DND-41 (cell line): ENCODE measurements at regions not wholly inside any gene's neighbourhood (a gene's known extent, or its start where the extent isn't known, plus 50 kb on each side); places are given as distances from the start of the nearest gene placed in this dataset.

Source experiments
- EZH2 ChIP-seq: IDR thresholded peaks from 3 replicates; pipeline ENCODE4 v1.6.1; 2012; ENCODE audit warnings: borderline replicate concordance, low read depth, mild to moderate bottlenecking, moderate library complexity, low read length, inconsistent platforms; ENCODE audit not compliant: severe bottlenecking
- TF ChIP-seq, protein P1 (sequence below): IDR thresholded peaks from 2 replicates; pipeline ENCODE4 v1.5.1; 2012; ENCODE audit warnings: borderline replicate concordance, low read length, moderate library complexity, mild to moderate bottlenecking; ENCODE audit not compliant: poor library complexity, severe bottlenecking; ENCODE audit errors: extremely low read depth

DNA sequence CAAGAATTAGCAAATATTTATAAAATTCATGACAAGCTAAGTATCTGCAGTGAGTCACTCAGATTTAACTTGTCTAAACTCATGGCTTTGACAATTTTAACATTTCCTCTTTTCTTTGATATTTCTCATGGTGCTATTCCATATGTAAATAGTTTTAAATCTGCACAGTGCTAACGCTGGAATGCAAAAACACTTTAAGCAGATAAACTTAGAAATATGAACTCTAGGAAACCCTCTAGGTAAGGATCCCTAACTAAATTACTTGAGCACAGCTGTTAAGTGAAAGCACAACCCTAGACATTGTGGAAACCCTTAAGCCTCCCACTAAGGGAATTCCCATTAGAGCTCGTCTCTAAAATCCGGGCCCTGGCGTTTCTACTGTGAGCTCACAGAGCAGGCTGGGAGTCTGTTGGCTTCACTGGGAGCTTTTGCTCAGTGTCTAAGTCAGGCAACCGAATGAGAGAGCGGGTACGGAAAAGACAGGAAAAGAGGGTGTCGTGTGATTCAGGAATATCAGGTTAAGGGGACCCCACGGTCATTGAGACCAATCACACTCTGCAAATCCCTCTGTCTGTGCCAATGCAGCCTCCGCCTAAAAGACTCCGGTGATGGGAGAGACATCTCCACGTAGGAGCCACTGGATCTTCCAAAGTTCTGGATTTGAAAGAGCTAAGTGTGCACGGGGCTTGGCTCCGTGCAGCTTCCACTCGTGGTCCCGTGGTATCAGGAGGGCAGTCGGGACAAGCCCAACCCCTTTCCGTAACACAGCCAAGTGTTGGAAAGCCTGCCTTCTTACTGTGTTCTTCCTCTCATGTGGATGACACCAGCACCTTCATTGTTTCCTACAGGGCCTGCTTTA, 112.3 kb upstream of the RPS6KA2 start:
- TF ChIP-seq, protein P1, sequence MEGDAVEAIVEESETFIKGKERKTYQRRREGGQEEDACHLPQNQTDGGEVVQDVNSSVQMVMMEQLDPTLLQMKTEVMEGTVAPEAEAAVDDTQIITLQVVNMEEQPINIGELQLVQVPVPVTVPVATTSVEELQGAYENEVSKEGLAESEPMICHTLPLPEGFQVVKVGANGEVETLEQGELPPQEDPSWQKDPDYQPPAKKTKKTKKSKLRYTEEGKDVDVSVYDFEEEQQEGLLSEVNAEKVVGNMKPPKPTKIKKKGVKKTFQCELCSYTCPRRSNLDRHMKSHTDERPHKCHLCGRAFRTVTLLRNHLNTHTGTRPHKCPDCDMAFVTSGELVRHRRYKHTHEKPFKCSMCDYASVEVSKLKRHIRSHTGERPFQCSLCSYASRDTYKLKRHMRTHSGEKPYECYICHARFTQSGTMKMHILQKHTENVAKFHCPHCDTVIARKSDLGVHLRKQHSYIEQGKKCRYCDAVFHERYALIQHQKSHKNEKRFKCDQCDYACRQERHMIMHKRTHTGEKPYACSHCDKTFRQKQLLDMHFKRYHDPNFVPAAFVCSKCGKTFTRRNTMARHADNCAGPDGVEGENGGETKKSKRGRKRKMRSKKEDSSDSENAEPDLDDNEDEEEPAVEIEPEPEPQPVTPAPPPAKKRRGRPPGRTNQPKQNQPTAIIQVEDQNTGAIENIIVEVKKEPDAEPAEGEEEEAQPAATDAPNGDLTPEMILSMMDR, result no peak
- TF ChIP-seq EZH2, result no peak
